IMR-90 (cell line): ENCODE measurements at regions not wholly inside any gene's neighbourhood (a gene's known extent, or its start where the extent isn't known, plus 50 kb on each side); places are given as distances from the start of the nearest gene placed in this dataset.

ENCODE experiments used
- ATAC-seq: fragments of 200-7000 bp; cut with Tn5 transposase; 2 replicates; pipeline ENCODE4 v1.9.1; 2020; ENCODE audit warnings: low read depth, mild to moderate bottlenecking, moderate library complexity
- BruUV-seq: library from RNA; stranded (reverse); fragments of 400-500 nt; replicated peaks from 2 replicates; lab custom pipeline; 2021; lab: Mats Ljungman, UMichigan
- CTCF ChIA-PET: fragments of 300-600 bp; formaldehyde crosslinking; extraction: SDS; loops from one replicate; lab custom pipeline; 2021; ENCODE audit warnings: antibody characterized with exemption; lab: Yijun Ruan, JAX
- POLR2A ChIA-PET: fragments of 300-600 bp; sonication (Branson Sonifier 250); formaldehyde crosslinking; loops from one replicate; lab custom pipeline; 2022; ENCODE audit warnings: antibody characterized with exemption; ENCODE audit not compliant: unreplicated experiment; lab: Charles Lee
- DNase-seq: peaks from one replicate; pipeline ENCODE4 v3.0.0; 2013
- H2AFZ ChIP-seq: replicated peaks from 2 replicates; pipeline ENCODE3; 2013; ENCODE audit warnings: low read length, mild to moderate bottlenecking; ENCODE audit not compliant: poor library complexity
- H2AK5ac ChIP-seq: 2 replicates; pipeline ENCODE4 v1.6.1; 2013; ENCODE audit warnings: low read depth, low read length, inconsistent platforms
- H2AK9ac ChIP-seq: replicated peaks from 2 replicates; pipeline ENCODE3; 2013; ENCODE audit warnings: mild to moderate bottlenecking, low read depth, low read length, moderate library complexity; ENCODE audit not compliant: poor library complexity
- H2BK120ac ChIP-seq: 2 replicates; pipeline ENCODE4 v1.6.1; 2013; ENCODE audit warnings: low read depth, low read length, inconsistent platforms
- H2BK15ac ChIP-seq: 3 replicates; pipeline ENCODE4 v1.6.1; 2013; ENCODE audit warnings: low read depth, low read length, inconsistent platforms
- H2BK20ac ChIP-seq: 2 replicates; pipeline ENCODE4 v1.6.1; 2013; ENCODE audit warnings: low read depth, mild to moderate bottlenecking, inconsistent platforms, low read length, moderate library complexity
- H2BK5ac ChIP-seq: 2 replicates; pipeline ENCODE4 v1.6.1; 2013; ENCODE audit warnings: mild to moderate bottlenecking, low read depth, low read length, inconsistent platforms; ENCODE audit not compliant: poor library complexity, severe bottlenecking
- H3K14ac ChIP-seq: replicated peaks from 2 replicates; pipeline ENCODE4 v1.6.1; 2013; ENCODE audit warnings: low read depth, low read length, inconsistent platforms
- H3K18ac ChIP-seq: 2 replicates; pipeline ENCODE4 v1.6.1; 2013; ENCODE audit warnings: low read depth, low read length, control low read depth
- H3K23ac ChIP-seq: 2 replicates; pipeline ENCODE4 v1.6.1; 2013; ENCODE audit warnings: low read depth, low read length, inconsistent platforms
- H3K27ac ChIP-seq: 2 replicates; pipeline ENCODE4 v1.5.1; 2013; ENCODE audit warnings: mild to moderate bottlenecking, control low read depth, low read length; ENCODE audit not compliant: insufficient read depth
- H3K27me3 ChIP-seq: 2 replicates; pipeline ENCODE4 v1.6.1; 2013; ENCODE audit warnings: low read length; ENCODE audit not compliant: control insufficient read depth, insufficient read depth
- H3K36me3 ChIP-seq: 2 replicates; pipeline ENCODE4 v1.6.1; 2013; ENCODE audit warnings: low read length, mixed read lengths; ENCODE audit not compliant: control insufficient read depth, insufficient read depth
- H3K4ac ChIP-seq: 2 replicates; pipeline ENCODE4 v1.6.1; 2013; ENCODE audit warnings: low read depth, low read length, inconsistent platforms
- H3K4me1 ChIP-seq: 2 replicates; pipeline ENCODE4 v1.6.1; 2013; ENCODE audit warnings: low read length, mixed read lengths; ENCODE audit not compliant: control insufficient read depth, insufficient read depth
- H3K4me2 ChIP-seq: 2 replicates; pipeline ENCODE4 v1.6.1; 2013; ENCODE audit warnings: low read depth, mild to moderate bottlenecking, control low read depth, low read length, moderate library complexity
- H3K4me3 ChIP-seq: 2 replicates; pipeline ENCODE4 v1.5.1; 2013; ENCODE audit warnings: low read depth, mild to moderate bottlenecking, control low read depth, low read length, moderate library complexity; ENCODE audit not compliant: insufficient read depth
- H3K56ac ChIP-seq: 2 replicates; pipeline ENCODE4 v1.6.1; 2013; ENCODE audit warnings: low read length, inconsistent platforms; ENCODE audit not compliant: insufficient read depth; ENCODE audit errors: extremely low read depth
- H3K79me1 ChIP-seq, 2 experiments: 2 replicates each; pipeline ENCODE4 v1.6.1; 2013; ENCODE audit warnings: low read length in 2 of 2, inconsistent platforms in 1 of 2, low read depth in 1 of 2
- H3K9ac ChIP-seq: 2 replicates; pipeline ENCODE4 v1.6.1; 2013; ENCODE audit warnings: low read depth, low read length, control low read depth
- H3K9me1 ChIP-seq: 2 replicates; pipeline ENCODE4 v1.6.1; 2013; ENCODE audit warnings: low read length, inconsistent platforms; ENCODE audit not compliant: insufficient read depth
- H3K9me3 ChIP-seq: 2 replicates; pipeline ENCODE4 v1.6.1; 2013; ENCODE audit warnings: low read length; ENCODE audit not compliant: control insufficient read depth, insufficient read depth
- H4K20me1 ChIP-seq: 2 replicates; pipeline ENCODE4 v1.6.1; 2013; ENCODE audit warnings: low read length, inconsistent platforms; ENCODE audit not compliant: insufficient read depth
- H4K5ac ChIP-seq: 2 replicates; pipeline ENCODE4 v1.6.1; 2013; ENCODE audit warnings: mild to moderate bottlenecking, low read depth, low read length, control low read depth
- H4K8ac ChIP-seq, 2 experiments: 2 replicates each; pipeline ENCODE4 v1.6.1; 2013; ENCODE audit warnings: low read depth in 2 of 2, low read length in 2 of 2, control low read depth in 1 of 2, inconsistent platforms in 1 of 2
- H4K91ac ChIP-seq: 2 replicates; pipeline ENCODE4 v1.6.1; 2013; ENCODE audit warnings: low read depth, low read length, inconsistent platforms; ENCODE audit not compliant: insufficient read depth
- BHLHE40 ChIP-seq: fragments of 150-350 bp; IDR thresholded peaks from 2 replicates; pipeline ENCODE4 v1.6.1; 2016; ENCODE audit warnings: mild to moderate bottlenecking, low read depth, low read length
- CEBPB ChIP-seq: IDR thresholded peaks from 2 replicates; pipeline ENCODE4 v1.6.1; 2012; ENCODE audit warnings: low read depth, low read length, improper control_type of control experiment
- CTCF ChIP-seq: conservative IDR thresholded peaks from 2 replicates; pipeline ENCODE4 v1.5.1; 2012; ENCODE audit warnings: mild to moderate bottlenecking, low read depth, low read length, improper control_type of control experiment
- ELK1 ChIP-seq: fragments of 150-350 bp; IDR thresholded peaks from 2 replicates; pipeline ENCODE4 v1.6.1; 2016; ENCODE audit warnings: low read depth, mild to moderate bottlenecking, low read length, moderate library complexity, borderline replicate concordance
- FOS ChIP-seq: fragments of 150-350 bp; IDR thresholded peaks from 2 replicates; pipeline ENCODE4 v1.6.1; 2016; ENCODE audit warnings: low read depth, low read length
- MAZ ChIP-seq: IDR thresholded peaks from 2 replicates; pipeline ENCODE4 v1.6.1; 2012; ENCODE audit warnings: low read depth, mild to moderate bottlenecking, low read length, improper control_type of control experiment, moderate library complexity, borderline replicate concordance
- MXI1 ChIP-seq: IDR thresholded peaks from 2 replicates; pipeline ENCODE4 v1.6.1; 2012; ENCODE audit warnings: low read depth, mild to moderate bottlenecking, low read length, moderate library complexity, borderline replicate concordance
- NFE2L2 ChIP-seq: fragments of 150-350 bp; IDR thresholded peaks from 2 replicates; pipeline ENCODE4 v1.6.1; 2016; ENCODE audit warnings: low read depth, mild to moderate bottlenecking, low read length
- POLR2A ChIP-seq: IDR thresholded peaks from 2 replicates; pipeline ENCODE4 v1.6.1; 2012; ENCODE audit warnings: mild to moderate bottlenecking, low read depth, low read length
- RCOR1 ChIP-seq: IDR thresholded peaks from 2 replicates; pipeline ENCODE4 v1.6.1; 2012; ENCODE audit warnings: mild to moderate bottlenecking, low read length, improper control_type of control experiment; ENCODE audit not compliant: insufficient replicate concordance
- SMC3 ChIP-seq: fragments of 150-350 bp; IDR thresholded peaks from 2 replicates; pipeline ENCODE4 v1.6.1; 2016; ENCODE audit warnings: low read depth, mild to moderate bottlenecking, antibody characterized with exemption, low read length, moderate library complexity
- USF2 ChIP-seq: fragments of 150-350 bp; IDR thresholded peaks from 2 replicates; pipeline ENCODE4 v1.6.1; 2017; ENCODE audit warnings: mild to moderate bottlenecking, antibody characterized with exemption, low read length, low read depth
- dilution Hi-C: fragments of 300-500 bp; cut with HindIII; formaldehyde crosslinking; loops from one replicate; pipeline ENCODE4 v1.14.3; 2018; ENCODE audit warnings: low sequenced_read_pairs; ENCODE audit not compliant: unreplicated experiment
- in situ Hi-C: fragments of 300-500 bp; cut with MboI; formaldehyde crosslinking; loops from 3 replicates; pipeline ENCODE4 v1.14.3; 2019; ENCODE audit warnings: low sequenced_read_pairs, inconsistent platforms, mixed read lengths
- intact Hi-C: fragments of 100-400 bp; cut with micrococcal nuclease; formaldehyde crosslinking; loops from 2 replicates; pipeline ENCODE4 v1.10.0; 2022

- Histone ChIP-seq H3K4ac (no peak overlapping the region), H4K5ac (no peak overlapping the region), H2BK15ac (no peak overlapping the region), H3K27ac (no peak overlapping the region), H3K9me1 (no peaks in the 10 kb centered on the region), H2AK5ac (no peak overlapping the region), H2AK9ac (no peak overlapping the region), H2AFZ (no peak overlapping the region), H3K9ac (no peak overlapping the region), H3K9me3 (no peaks in the 10 kb centered on the region), H4K8ac (no peak overlapping the region), H3K4me2 (no peak overlapping the region), H4K20me1 (no peaks in the 10 kb centered on the region), H4K91ac (no peak overlapping the region), H3K14ac (no peak overlapping the region), H3K23ac (no peak overlapping the region), H3K36me3 (no peaks in the 10 kb centered on the region), H2BK120ac (no peak overlapping the region), H2BK20ac (no peak overlapping the region), H3K79me1 (no peaks in the 10 kb centered on the region), H3K4me1 (no peaks in the 10 kb centered on the region), H3K4me3 (no peak overlapping the region), H3K18ac (no peak overlapping the region), H3K27me3 (no peaks in the 10 kb centered on the region), H2BK5ac (no peak overlapping the region), H3K56ac (no peak overlapping the region)
- in situ Hi-C loops, result no loop called here
- dilution Hi-C loops, result no loop called here
- intact Hi-C loops, result no loop called here
- TF ChIP-seq BHLHE40, result no peak
- no peak for TF ChIP-seq MXI1
- no peak for TF ChIP-seq POLR2A
- TF ChIP-seq FOS, result no peak
- no peak for TF ChIP-seq RCOR1
- TF ChIP-seq CEBPB, result no peak
- TF ChIP-seq NFE2L2, result no peak
- no peak for TF ChIP-seq ELK1
- no peak for TF ChIP-seq USF2
- no peak for TF ChIP-seq SMC3
- no peak for TF ChIP-seq CTCF
- no peak for TF ChIP-seq MAZ
- BruUV-seq, result no TSS peak
- POLR2A ChIA-PET, result no interaction called here
- ATAC-seq (no peak), DNase-seq (no peak)
- CTCF ChIA-PET, result no interaction called here
These were observed 155.9 kb downstream of the FAM174A start for GRCh38 chr5:100691085-100691484.
